ENCODE measurements at regions not wholly inside any gene's neighbourhood (a gene's known extent, or its start where the extent isn't known, plus 50 kb on each side); places are given as distances from the start of the nearest gene placed in this dataset.

GRCh38 chr6:77133031-77133430, 330.3 kb downstream of the HTR1B start:
- in situ Hi-C loops (cut with HindIII; ENCODE audit: low sequenced_read_pairs) = no loop called here
- DNase-seq (ENCODE audit: low read depth) = no peak
- TF ChIP-seq CTCF (IDR thresholded peaks at IDR 0.05; ENCODE audit: low read depth, low read length, missing control alignments) = no peak
- no peak overlapping the region for H3K4me3 ChIP-seq (ENCODE audit: low read depth, low read length)

GRCh38 chr6:77131426-77131825, 331.9 kb downstream of the HTR1B start:
- H3K4me3 ChIP-seq (ENCODE audit: low read depth, low read length) = no peak overlapping the region
- TF ChIP-seq CTCF (IDR thresholded peaks at IDR 0.05; ENCODE audit: low read depth, low read length, missing control alignments) = no peak
- no peak for DNase-seq (ENCODE audit: low read depth)
- in situ Hi-C loops (cut with HindIII; ENCODE audit: low sequenced_read_pairs) = no loop called here

GRCh38 chr6:77124604-77125003, 338.7 kb downstream of the HTR1B start:
- H3K4me3 ChIP-seq (ENCODE audit: low read depth, low read length) = no peak overlapping the region
- in situ Hi-C loops (cut with HindIII; ENCODE audit: low sequenced_read_pairs) = no loop called here
- TF ChIP-seq CTCF (IDR thresholded peaks at IDR 0.05; ENCODE audit: low read depth, low read length, missing control alignments) = peak; percentile 15
- no peak for DNase-seq (ENCODE audit: low read depth)

- no peak for DNase-seq (ENCODE audit: low read depth)
- in situ Hi-C loops (cut with HindIII; ENCODE audit: low sequenced_read_pairs) = no loop called here
- no peak overlapping the region for H3K4me3 ChIP-seq (ENCODE audit: low read depth, low read length)
- no peak for TF ChIP-seq CTCF (IDR thresholded peaks at IDR 0.05; ENCODE audit: low read depth, low read length, missing control alignments)
These were observed 339.8 kb downstream of the HTR1B start for GRCh38 chr6:77123527-77123926.

- DNase-seq (ENCODE audit: low read depth) = no peak
- H3K4me3 ChIP-seq (ENCODE audit: low read depth, low read length) = no peak overlapping the region
- in situ Hi-C loops (cut with HindIII; ENCODE audit: low sequenced_read_pairs) = no loop called here
- no peak for TF ChIP-seq CTCF (IDR thresholded peaks at IDR 0.05; ENCODE audit: low read depth, low read length, missing control alignments)
These were observed 356.3 kb downstream of the HTR1B start for GRCh38 chr6:77106992-77107391.

GRCh38 chr6:77105091-77105490, 358.2 kb downstream of the HTR1B start:
- no peak overlapping the region for H3K4me3 ChIP-seq (ENCODE audit: low read depth, low read length)
- in situ Hi-C loops (cut with HindIII; ENCODE audit: low sequenced_read_pairs) = no loop called here
- DNase-seq (ENCODE audit: low read depth) = no peak
- TF ChIP-seq CTCF (IDR thresholded peaks at IDR 0.05; ENCODE audit: low read depth, low read length, missing control alignments) = no peak

- no peak for DNase-seq (ENCODE audit: low read depth)
- TF ChIP-seq CTCF (IDR thresholded peaks at IDR 0.05; ENCODE audit: low read depth, low read length, missing control alignments) = no peak
- H3K4me3 ChIP-seq (ENCODE audit: low read depth, low read length) = no peak overlapping the region
- in situ Hi-C loops (cut with HindIII; ENCODE audit: low sequenced_read_pairs) = no loop called here
These were observed 365.4 kb downstream of the HTR1B start for GRCh38 chr6:77097940-77098339.

Measured in astrocyte of the cerebellum (primary cell).